T-helper 22 cell (primary cell): ENCODE measurements at regions not wholly inside any gene's neighbourhood (a gene's known extent, or its start where the extent isn't known, plus 50 kb on each side); places are given as distances from the start of the nearest gene placed in this dataset.
"Not testable (repeated sequence)": the region's sequence is repeated elsewhere in the genome, so short reads cannot be mapped to it uniquely, and the experiment has no call there.

Experiments used
- DNase-seq: peaks from one replicate; pipeline ENCODE4 v3.0.0-alpha.2; 2020; ENCODE audit warnings: low read depth

- no peak for DNase-seq
Observed at GRCh38 chr1:199529324-199529723, 498.2 kb upstream of the NR5A2 start.

- DNase-seq, result not testable (repeated sequence)
Observed at GRCh38 chr1:199533361-199533760, 494.1 kb upstream of the NR5A2 start.

GRCh38 chr1:199545780-199546179 lies 481.7 kb upstream of the NR5A2 start:
- DNase-seq, result no peak

- DNase-seq, result no peak
Observed at GRCh38 chr1:199546323-199546722, 481.2 kb upstream of the NR5A2 start.

GRCh38 chr1:199549421-199549820 lies 478.1 kb upstream of the NR5A2 start:
- no peak for DNase-seq

- no peak for DNase-seq
Observed at GRCh38 chr1:199550199-199551065, 477.1 kb upstream of the NR5A2 start.

GRCh38 chr1:199551967-199552565 lies 475.4 kb upstream of the NR5A2 start:
- no peak for DNase-seq

- no peak for DNase-seq
Observed at GRCh38 chr1:199553104-199553503, 474.4 kb upstream of the NR5A2 start.

GRCh38 chr1:199561334-199561733 lies 466.2 kb upstream of the NR5A2 start:
- no peak for DNase-seq

GRCh38 chr1:199573047-199573446 lies 454.5 kb upstream of the NR5A2 start:
- no peak for DNase-seq

GRCh38 chr1:199574950-199575349 lies 452.6 kb upstream of the NR5A2 start:
- DNase-seq, result no peak

- no peak for DNase-seq
Observed at GRCh38 chr1:199580300-199580699, 447.2 kb upstream of the NR5A2 start.

GRCh38 chr1:199585392-199585791 lies 442.1 kb upstream of the NR5A2 start:
- no peak for DNase-seq

GRCh38 chr1:199590708-199591107 lies 436.8 kb upstream of the NR5A2 start:
- DNase-seq, result no peak

- no peak for DNase-seq
Observed at GRCh38 chr1:199591468-199591867, 436.0 kb upstream of the NR5A2 start.

GRCh38 chr1:199593475-199593874 lies 434.0 kb upstream of the NR5A2 start:
- DNase-seq, result no peak

GRCh38 chr1:199596448-199596847 lies 431.1 kb upstream of the NR5A2 start:
- not testable (repeated sequence) for DNase-seq

GRCh38 chr1:199597152-199597551 lies 430.4 kb upstream of the NR5A2 start:
- no peak for DNase-seq

GRCh38 chr1:199608414-199608813 lies 419.1 kb upstream of the NR5A2 start:
- no peak for DNase-seq

- DNase-seq, result no peak
Observed at GRCh38 chr1:199612976-199613774, 414.3 kb upstream of the NR5A2 start.

- DNase-seq, result no peak
Observed at GRCh38 chr1:199616947-199617346, 410.6 kb upstream of the NR5A2 start.

- no peak for DNase-seq
Observed at GRCh38 chr1:199619223-199619622, 408.3 kb upstream of the NR5A2 start.

- DNase-seq, result not testable (repeated sequence)
Observed at GRCh38 chr1:199626228-199626627, 401.3 kb upstream of the NR5A2 start.
